OCI-LY3 (cell line): ENCODE measurements at regions not wholly inside any gene's neighbourhood (a gene's known extent, or its start where the extent isn't known, plus 50 kb on each side); places are given as distances from the start of the nearest gene placed in this dataset.

Experiments
- H2AFZ ChIP-seq: fragments of 200-600, 300-600 bp; shearing (Covaris generic); 2 replicates; pipeline ENCODE4 v1.6.0; 2014; ENCODE audit warnings: antibody characterized with exemption, low read depth, low read length
- H3K27ac ChIP-seq: fragments of 200-600, 300-600 bp; sonication (generic); 2 replicates; pipeline ENCODE4 v1.5.1; 2014; ENCODE audit warnings: mild to moderate bottlenecking, low read length, moderate library complexity, mixed read lengths
- H3K27me3 ChIP-seq: fragments of 200-600, 300-600 bp; sonication (generic); 2 replicates; pipeline ENCODE4 v1.6.1; 2014; ENCODE audit warnings: low read depth, low read length, mixed read lengths
- H3K36me3 ChIP-seq: fragments of 200-600, 300-600 bp; sonication (generic); replicated peaks from 2 replicates; pipeline ENCODE3; 2014; ENCODE audit warnings: low read depth, low read length, mixed read lengths
- H3K4me1 ChIP-seq: fragments of 300-600, 200-600 bp; sonication (generic); 2 replicates; pipeline ENCODE4 v1.6.1; 2014; ENCODE audit warnings: low read length, mixed read lengths
- H3K4me2 ChIP-seq: fragments of 200-600, 300-600 bp; sonication (generic); 2 replicates; pipeline ENCODE4 v1.6.1; 2014; ENCODE audit warnings: low read length, mixed read lengths
- H3K4me3 ChIP-seq: fragments of 300-600, 200-600 bp; sonication (generic); 2 replicates; pipeline ENCODE4 v1.5.1; 2014; ENCODE audit warnings: antibody characterized with exemption, mild to moderate bottlenecking, low read length, moderate library complexity
- H3K79me2 ChIP-seq: fragments of 300-600, 200-600 bp; shearing (Covaris generic); 2 replicates; pipeline ENCODE4 v1.6.1; 2014; ENCODE audit warnings: mild to moderate bottlenecking, low read length, mixed read lengths
- H3K9ac ChIP-seq: fragments of 300-600, 200-600 bp; shearing (Covaris generic); 2 replicates; pipeline ENCODE4 v1.6.0; 2014; ENCODE audit warnings: mild to moderate bottlenecking, low read length, moderate library complexity
- H3K9me3 ChIP-seq: fragments of 200-600, 300-600 bp; shearing (Covaris generic); 2 replicates; pipeline ENCODE4 v1.6.1; 2014; ENCODE audit warnings: low read length, mixed read lengths; ENCODE audit not compliant: insufficient read depth
- H4K20me1 ChIP-seq: fragments of 200-600, 300-600 bp; sonication (generic); 2 replicates; pipeline ENCODE4 v1.6.1; 2016; ENCODE audit warnings: low read length, mixed read lengths; ENCODE audit not compliant: insufficient read depth
- EZH2phosphoT487 ChIP-seq: fragments of 200-600 bp; shearing (Covaris generic); IDR thresholded peaks from 2 replicates; pipeline ENCODE4 v1.6.1; 2018; ENCODE audit warnings: antibody characterized with exemption, mixed run types, low read depth
- TF ChIP-seq, protein P1 (sequence below): fragments of 200-600, 300-600 bp; sonication (generic); IDR thresholded peaks from 2 replicates; pipeline ENCODE4 v1.5.1; 2014; ENCODE audit warnings: antibody characterized with exemption, low read length, low read depth

DNA sequence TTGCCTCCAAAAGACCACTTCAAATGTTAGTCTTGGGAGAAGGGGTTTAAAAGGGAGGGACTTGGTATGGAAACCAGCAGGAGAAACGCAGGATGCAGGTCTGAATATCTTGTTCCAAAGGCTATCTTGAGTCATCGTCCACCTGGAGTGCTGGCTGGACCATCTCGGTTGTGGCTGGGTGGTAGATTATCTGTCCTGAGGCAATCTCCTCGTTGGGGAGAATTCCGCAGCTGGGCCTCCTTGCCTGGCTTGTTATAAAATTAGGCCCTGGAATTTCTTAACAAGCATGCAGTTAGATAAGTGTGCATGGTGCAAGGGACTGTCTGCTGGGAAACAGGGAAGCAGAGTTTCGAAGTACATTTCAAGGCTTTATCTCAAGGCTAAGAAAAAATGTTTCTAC is 2045.7 kb upstream of the TENM3 start:
- no peak overlapping the region for H3K27ac ChIP-seq
- no peaks in the 10 kb centered on the region for H3K4me1 ChIP-seq
- H3K4me2 ChIP-seq = no peak overlapping the region
- no peaks in the 10 kb centered on the region for H4K20me1 ChIP-seq
- no peak for TF ChIP-seq EZH2phosphoT487
- TF ChIP-seq, protein P1, sequence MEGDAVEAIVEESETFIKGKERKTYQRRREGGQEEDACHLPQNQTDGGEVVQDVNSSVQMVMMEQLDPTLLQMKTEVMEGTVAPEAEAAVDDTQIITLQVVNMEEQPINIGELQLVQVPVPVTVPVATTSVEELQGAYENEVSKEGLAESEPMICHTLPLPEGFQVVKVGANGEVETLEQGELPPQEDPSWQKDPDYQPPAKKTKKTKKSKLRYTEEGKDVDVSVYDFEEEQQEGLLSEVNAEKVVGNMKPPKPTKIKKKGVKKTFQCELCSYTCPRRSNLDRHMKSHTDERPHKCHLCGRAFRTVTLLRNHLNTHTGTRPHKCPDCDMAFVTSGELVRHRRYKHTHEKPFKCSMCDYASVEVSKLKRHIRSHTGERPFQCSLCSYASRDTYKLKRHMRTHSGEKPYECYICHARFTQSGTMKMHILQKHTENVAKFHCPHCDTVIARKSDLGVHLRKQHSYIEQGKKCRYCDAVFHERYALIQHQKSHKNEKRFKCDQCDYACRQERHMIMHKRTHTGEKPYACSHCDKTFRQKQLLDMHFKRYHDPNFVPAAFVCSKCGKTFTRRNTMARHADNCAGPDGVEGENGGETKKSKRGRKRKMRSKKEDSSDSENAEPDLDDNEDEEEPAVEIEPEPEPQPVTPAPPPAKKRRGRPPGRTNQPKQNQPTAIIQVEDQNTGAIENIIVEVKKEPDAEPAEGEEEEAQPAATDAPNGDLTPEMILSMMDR = no peak
- H3K27me3 ChIP-seq = no peaks in the 10 kb centered on the region
- H3K36me3 ChIP-seq = no peaks in the 10 kb centered on the region
- no peak overlapping the region for H3K4me3 ChIP-seq
- no peak overlapping the region for H3K9ac ChIP-seq
- no peaks in the 10 kb centered on the region for H3K9me3 ChIP-seq
- H2AFZ ChIP-seq = no peak overlapping the region
- H3K79me2 ChIP-seq = no peaks in the 10 kb centered on the region

DNA sequence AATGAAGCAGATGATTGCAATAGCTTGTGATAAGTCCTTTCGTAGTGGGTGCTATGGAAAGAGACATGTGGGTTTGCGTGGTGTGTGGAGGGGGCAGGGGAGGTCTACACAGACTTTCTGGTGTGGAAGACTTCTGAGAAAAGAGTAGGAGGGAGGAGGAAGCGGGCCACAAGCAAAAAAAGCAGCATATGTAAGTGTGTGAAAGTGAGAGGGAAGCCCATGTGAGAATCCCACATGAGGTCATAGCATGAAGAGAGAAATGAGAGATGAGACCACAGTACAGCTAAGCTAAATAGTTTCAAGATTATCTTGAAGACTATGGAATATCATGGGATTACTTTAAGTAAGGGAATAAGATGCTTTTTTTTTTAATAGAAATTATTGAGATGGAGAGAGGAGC is 2039.9 kb upstream of the TENM3 start:
- Histone ChIP-seq H3K9me3 (no peaks in the 10 kb centered on the region), H3K27ac (no peak overlapping the region), H2AFZ (0 out of 2 replicates have a peak overlapping the region, but pooled peaks have one; percentile 1), H3K4me1 (peaks cover 4% of the 10 kb centered on the region; the same call in 1 of the 2 replicates), H3K79me2 (no peaks in the 10 kb centered on the region), H4K20me1 (no peaks in the 10 kb centered on the region), H3K4me3 (no peak overlapping the region), H3K36me3 (no peaks in the 10 kb centered on the region), H3K9ac (no peak overlapping the region), H3K27me3 (no peaks in the 10 kb centered on the region), H3K4me2 (no peak overlapping the region)
- TF ChIP-seq, protein P1 = no peak
- TF ChIP-seq EZH2phosphoT487 = no peak

DNA sequence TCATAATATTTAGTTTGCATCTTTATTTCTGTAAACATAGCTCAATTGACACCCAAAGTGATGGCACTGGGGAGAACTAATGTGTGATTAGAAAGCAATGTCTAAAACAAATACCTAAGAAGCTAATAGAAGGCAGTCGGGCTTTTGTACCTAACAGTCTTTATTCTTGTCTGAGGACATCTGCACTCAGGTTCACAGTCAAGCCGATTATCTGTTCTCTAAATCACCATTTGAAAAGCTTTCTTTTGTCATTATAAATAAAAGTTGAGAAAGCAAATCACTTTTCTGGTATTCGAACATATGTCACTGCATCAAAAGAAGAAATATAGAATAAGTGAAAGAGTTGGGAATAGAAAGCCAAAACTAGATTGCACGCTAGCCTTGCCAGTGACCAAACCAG is 2037.9 kb upstream of the TENM3 start:
- no peak overlapping the region for H3K4me2 ChIP-seq

DNA sequence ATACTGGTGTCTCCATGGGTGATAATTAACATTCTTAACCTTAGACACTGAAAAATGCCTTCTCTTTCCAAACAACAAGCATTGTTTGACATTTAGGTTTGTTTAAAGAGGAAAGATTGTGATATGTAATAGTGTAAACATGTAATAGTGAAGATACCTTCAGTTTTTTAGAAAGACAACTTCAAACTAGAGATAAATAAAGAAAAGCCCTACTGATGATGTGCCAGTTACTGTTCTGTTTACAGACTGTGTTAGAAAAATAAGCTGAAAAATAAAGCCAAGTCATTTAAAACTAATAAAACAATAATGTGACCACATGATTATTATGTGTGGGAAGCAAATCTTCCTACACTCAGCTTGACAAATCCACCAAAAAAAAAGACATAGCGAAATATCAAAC is 2035.3 kb upstream of the TENM3 start:
- Histone ChIP-seq H4K20me1 (no peaks in the 10 kb centered on the region), H3K9ac (no peak overlapping the region), H3K27ac (no peak overlapping the region), H3K4me1 (peaks cover 4% of the 10 kb centered on the region; the same call in 1 of the 2 replicates), H3K36me3 (no peaks in the 10 kb centered on the region), H3K4me2 (no peak overlapping the region), H3K79me2 (no peaks in the 10 kb centered on the region), H3K9me3 (no peaks in the 10 kb centered on the region), H3K27me3 (no peaks in the 10 kb centered on the region), H3K4me3 (no peak overlapping the region), H2AFZ (no peak overlapping the region)
- no peak for TF ChIP-seq EZH2phosphoT487
- TF ChIP-seq, protein P1 = no peak

More for the DNA sequence above, 2037.9 kb upstream of the TENM3 start:
- H3K36me3 ChIP-seq = no peaks in the 10 kb centered on the region
- no peak for TF ChIP-seq EZH2phosphoT487
- TF ChIP-seq, protein P1 = no peak
- no peaks in the 10 kb centered on the region for H3K9me3 ChIP-seq
- peaks cover 4% of the 10 kb centered on the region; the same call in 1 of the 2 replicates for H3K4me1 ChIP-seq
- no peak overlapping the region for H3K4me3 ChIP-seq
- H2AFZ ChIP-seq = no peak overlapping the region
- no peaks in the 10 kb centered on the region for H3K27me3 ChIP-seq
- no peaks in the 10 kb centered on the region for H3K79me2 ChIP-seq
- H3K9ac ChIP-seq = no peak overlapping the region
- H4K20me1 ChIP-seq = no peaks in the 10 kb centered on the region
- H3K27ac ChIP-seq = no peak overlapping the region
